ENCODE measurements at regions not wholly inside any gene's neighbourhood (a gene's known extent, or its start where the extent isn't known, plus 50 kb on each side); places are given as distances from the start of the nearest gene placed in this dataset.

DNA sequence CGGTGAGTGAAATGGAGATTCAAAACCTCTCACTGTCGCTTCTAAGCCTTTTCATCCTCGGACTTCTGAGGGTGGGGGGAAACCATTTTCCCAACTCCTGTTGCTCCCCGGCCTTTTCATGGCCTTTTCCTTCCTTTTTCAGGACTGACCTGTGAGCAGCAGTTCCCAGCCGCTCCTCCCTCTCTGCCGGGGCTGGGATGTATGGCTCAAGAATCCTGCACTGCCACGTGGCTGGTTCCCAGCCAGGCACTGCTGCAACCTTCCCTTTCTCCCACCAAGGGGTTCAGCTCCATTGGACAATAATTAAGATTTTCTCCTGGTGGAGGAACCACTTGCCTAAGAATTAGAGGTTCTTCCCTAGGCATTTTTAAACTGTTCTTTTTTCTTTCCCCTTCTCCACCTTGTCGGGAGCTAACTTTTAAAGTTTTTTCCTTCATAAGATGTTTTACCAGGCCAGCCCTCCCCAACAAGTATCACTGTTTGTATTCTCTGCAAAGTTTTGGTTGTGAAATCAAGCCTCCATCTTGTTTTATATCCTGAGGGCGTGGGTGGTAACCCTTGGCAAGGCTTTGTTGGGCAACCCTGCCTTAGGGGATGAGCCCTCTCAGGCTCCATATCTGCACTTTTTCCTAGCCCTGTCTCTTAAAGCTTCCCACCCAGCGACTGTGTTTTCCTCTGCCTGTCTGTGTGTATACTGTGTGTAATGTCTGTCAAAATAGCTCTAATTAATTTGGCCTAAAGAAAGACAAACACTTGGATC lies 1166.6 kb upstream of the ADGRL2 start:
- Histone ChIP-seq H3K4me2 (ENCODE audit: low read length) (no peak overlapping the region), H3K4me3 (ENCODE audit: low read depth, low read length, poor library complexity, severe bottlenecking) (no peak overlapping the region), H4K20me1 (ENCODE audit: insufficient read depth, low read length) (no peaks in the 10 kb centered on the region), H3K9me2 (ENCODE audit: insufficient read depth, low read length) (no peaks in the 10 kb centered on the region), H3K9me3 (ENCODE audit: low read length) (peaks cover 7% of the 10 kb centered on the region; the same call in 1 of the 2 replicates), H3K36me3 (ENCODE audit: insufficient read depth, low read length) (no peaks in the 10 kb centered on the region; the same call in 1 of the 2 replicates), H3K4me1 (ENCODE audit: insufficient read depth, low read length, poor library complexity, severe bottlenecking) (peaks cover 5% of the 10 kb centered on the region), H3K27ac (ENCODE audit: low read depth, low read length, poor library complexity, severe bottlenecking) (no peak overlapping the region), H3K79me2 (ENCODE audit: insufficient read depth, low read depth, low read length) (no peaks in the 10 kb centered on the region), H2AFZ (ENCODE audit: low read length) (no peak overlapping the region)
- no peak for DNase-seq (ENCODE audit: low spot score)
- TF ChIP-seq EZH2phosphoT487 (IDR thresholded peaks at IDR 0.05; ENCODE audit: borderline replicate concordance, low read depth, low read length): no peak
- TF ChIP-seq, protein P1, sequence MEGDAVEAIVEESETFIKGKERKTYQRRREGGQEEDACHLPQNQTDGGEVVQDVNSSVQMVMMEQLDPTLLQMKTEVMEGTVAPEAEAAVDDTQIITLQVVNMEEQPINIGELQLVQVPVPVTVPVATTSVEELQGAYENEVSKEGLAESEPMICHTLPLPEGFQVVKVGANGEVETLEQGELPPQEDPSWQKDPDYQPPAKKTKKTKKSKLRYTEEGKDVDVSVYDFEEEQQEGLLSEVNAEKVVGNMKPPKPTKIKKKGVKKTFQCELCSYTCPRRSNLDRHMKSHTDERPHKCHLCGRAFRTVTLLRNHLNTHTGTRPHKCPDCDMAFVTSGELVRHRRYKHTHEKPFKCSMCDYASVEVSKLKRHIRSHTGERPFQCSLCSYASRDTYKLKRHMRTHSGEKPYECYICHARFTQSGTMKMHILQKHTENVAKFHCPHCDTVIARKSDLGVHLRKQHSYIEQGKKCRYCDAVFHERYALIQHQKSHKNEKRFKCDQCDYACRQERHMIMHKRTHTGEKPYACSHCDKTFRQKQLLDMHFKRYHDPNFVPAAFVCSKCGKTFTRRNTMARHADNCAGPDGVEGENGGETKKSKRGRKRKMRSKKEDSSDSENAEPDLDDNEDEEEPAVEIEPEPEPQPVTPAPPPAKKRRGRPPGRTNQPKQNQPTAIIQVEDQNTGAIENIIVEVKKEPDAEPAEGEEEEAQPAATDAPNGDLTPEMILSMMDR (conservative IDR thresholded peaks at IDR 0.05; ENCODE audit: low read length): no peak
- BruUV-seq (replicated peaks): no TSS peak
- CTCF ChIA-PET (ENCODE audit: unreplicated experiment): no interaction called here
- POLR2A ChIA-PET: interaction anchor here (0.5 to 1.1 kb wide), 3 partner anchors 70 to 1550 kb away, joined by 4 read pairs; no protein-coding TSS in a partner anchor
- intact Hi-C loops (cut with micrococcal nuclease; ENCODE audit: unreplicated experiment): no loop called here

DNA sequence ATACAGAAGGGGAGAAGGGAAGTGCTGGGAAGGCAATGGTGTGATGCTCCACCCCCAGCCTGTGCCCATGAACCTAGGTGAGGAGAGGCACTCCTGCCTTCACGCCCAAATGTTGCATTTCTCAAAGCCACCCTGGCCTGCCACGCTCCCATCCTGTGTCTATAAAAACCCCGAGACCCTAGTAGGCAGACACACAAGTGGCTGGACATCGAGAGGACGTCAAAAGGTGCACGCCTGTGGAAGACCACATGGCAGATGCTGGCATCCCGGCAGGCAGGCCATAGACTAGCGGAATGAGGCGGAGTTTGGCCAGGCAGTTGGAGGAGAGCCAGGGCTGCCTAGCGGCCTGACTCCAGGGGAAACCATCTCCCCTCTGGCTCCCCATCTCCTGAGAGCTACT lies 1168.5 kb upstream of the ADGRL2 start:
- POLR2A ChIA-PET: no interaction called here
- intact Hi-C loops (cut with micrococcal nuclease; ENCODE audit: unreplicated experiment): no loop called here
- BruUV-seq (replicated peaks): no TSS peak

More for the DNA sequence above, 1168.5 kb upstream of the ADGRL2 start:
- Histone ChIP-seq H2AFZ (ENCODE audit: low read length) (no peak overlapping the region), H3K9me3 (ENCODE audit: low read length) (peaks cover 7% of the 10 kb centered on the region; the same call in 1 of the 2 replicates), H3K79me2 (ENCODE audit: insufficient read depth, low read depth, low read length) (no peaks in the 10 kb centered on the region), H4K20me1 (ENCODE audit: insufficient read depth, low read length) (no peaks in the 10 kb centered on the region), H3K36me3 (ENCODE audit: insufficient read depth, low read length) (no peaks in the 10 kb centered on the region; the same call in 1 of the 2 replicates), H3K4me3 (ENCODE audit: low read depth, low read length, poor library complexity, severe bottlenecking) (no peak overlapping the region), H3K9me2 (ENCODE audit: insufficient read depth, low read length) (no peaks in the 10 kb centered on the region), H3K4me2 (ENCODE audit: low read length) (no peak overlapping the region), H3K4me1 (ENCODE audit: insufficient read depth, low read length, poor library complexity, severe bottlenecking) (no peaks in the 10 kb centered on the region), H3K27ac (ENCODE audit: low read depth, low read length, poor library complexity, severe bottlenecking) (no peak overlapping the region)
- CTCF ChIA-PET (ENCODE audit: unreplicated experiment): no interaction called here
- no peak for DNase-seq (ENCODE audit: low spot score)
- TF ChIP-seq, protein P1 (conservative IDR thresholded peaks at IDR 0.05; ENCODE audit: low read length): no peak
- TF ChIP-seq EZH2phosphoT487 (IDR thresholded peaks at IDR 0.05; ENCODE audit: borderline replicate concordance, low read depth, low read length): no peak
